ENCODE measurements at regions not wholly inside any gene's neighbourhood (a gene's known extent, or its start where the extent isn't known, plus 50 kb on each side); places are given as distances from the start of the nearest gene placed in this dataset.

DNA sequence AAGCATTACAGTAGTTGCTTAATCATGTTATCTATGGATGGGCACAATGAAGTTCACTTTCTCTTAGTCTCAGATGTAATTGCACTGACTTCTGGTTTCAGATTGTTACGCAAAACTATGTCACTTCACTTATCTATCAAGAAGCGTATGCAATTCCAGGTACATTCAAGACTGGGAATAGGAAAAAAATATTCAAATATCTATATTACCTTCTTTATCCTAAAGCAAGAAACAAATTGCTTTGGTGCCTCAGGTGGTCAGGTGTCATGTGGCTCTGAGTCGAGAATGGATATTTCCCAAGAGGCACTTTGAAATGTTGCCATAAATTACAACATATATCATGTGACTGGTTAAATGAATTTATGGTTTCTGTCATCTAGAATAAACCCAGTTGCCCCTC is 318.6 kb downstream of the SS18 start:
- no peak for TF ChIP-seq EZH2 (IDR thresholded peaks at IDR 0.05; ENCODE audit: low read length, unreplicated experiment)
- TF ChIP-seq, protein P1, sequence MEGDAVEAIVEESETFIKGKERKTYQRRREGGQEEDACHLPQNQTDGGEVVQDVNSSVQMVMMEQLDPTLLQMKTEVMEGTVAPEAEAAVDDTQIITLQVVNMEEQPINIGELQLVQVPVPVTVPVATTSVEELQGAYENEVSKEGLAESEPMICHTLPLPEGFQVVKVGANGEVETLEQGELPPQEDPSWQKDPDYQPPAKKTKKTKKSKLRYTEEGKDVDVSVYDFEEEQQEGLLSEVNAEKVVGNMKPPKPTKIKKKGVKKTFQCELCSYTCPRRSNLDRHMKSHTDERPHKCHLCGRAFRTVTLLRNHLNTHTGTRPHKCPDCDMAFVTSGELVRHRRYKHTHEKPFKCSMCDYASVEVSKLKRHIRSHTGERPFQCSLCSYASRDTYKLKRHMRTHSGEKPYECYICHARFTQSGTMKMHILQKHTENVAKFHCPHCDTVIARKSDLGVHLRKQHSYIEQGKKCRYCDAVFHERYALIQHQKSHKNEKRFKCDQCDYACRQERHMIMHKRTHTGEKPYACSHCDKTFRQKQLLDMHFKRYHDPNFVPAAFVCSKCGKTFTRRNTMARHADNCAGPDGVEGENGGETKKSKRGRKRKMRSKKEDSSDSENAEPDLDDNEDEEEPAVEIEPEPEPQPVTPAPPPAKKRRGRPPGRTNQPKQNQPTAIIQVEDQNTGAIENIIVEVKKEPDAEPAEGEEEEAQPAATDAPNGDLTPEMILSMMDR (conservative IDR thresholded peaks at IDR 0.05; ENCODE audit: low read depth, low read length): no peak
